WTC11 (cell line): ENCODE measurements at regions not wholly inside any gene's neighbourhood (a gene's known extent, or its start where the extent isn't known, plus 50 kb on each side); places are given as distances from the start of the nearest gene placed in this dataset.

Experiments used
- CTCF ChIP-seq: fragments of 200-600 bp; IDR thresholded peaks from 2 replicates; pipeline ENCODE4 v1.8.0; 2022; ENCODE audit warnings: antibody characterized with exemption
- E2F1 ChIP-seq: sonication (generic); formaldehyde crosslinking; IDR thresholded peaks from 2 replicates; pipeline ENCODE4 v1.8.0; 2022; ENCODE audit warnings: mild to moderate bottlenecking, missing genetic modification reagents
- ESRRA ChIP-seq: sonication (generic); formaldehyde crosslinking; IDR thresholded peaks from 2 replicates; pipeline ENCODE4 v1.8.1; 2022; ENCODE audit warnings: mild to moderate bottlenecking, missing genetic modification reagents, borderline replicate concordance
- MAX ChIP-seq: sonication (generic); formaldehyde crosslinking; IDR thresholded peaks from 2 replicates; pipeline ENCODE4 v1.8.0; 2022; ENCODE audit warnings: mild to moderate bottlenecking, missing genetic modification reagents
- SMAD3 ChIP-seq: sonication (generic); formaldehyde crosslinking; IDR thresholded peaks from 2 replicates; pipeline ENCODE4 v1.8.0; 2022; ENCODE audit warnings: missing genetic modification reagents, mild to moderate bottlenecking, borderline replicate concordance
- SP1 ChIP-seq: sonication (generic); formaldehyde crosslinking; conservative IDR thresholded peaks from 2 replicates; pipeline ENCODE4 v1.8.1; 2022; ENCODE audit warnings: missing genetic modification reagents
- ZBTB43 ChIP-seq: sonication (generic); formaldehyde crosslinking; IDR thresholded peaks from 2 replicates; pipeline ENCODE4 v1.8.1; 2023; ENCODE audit warnings: mild to moderate bottlenecking, missing genetic modification reagents

- TF ChIP-seq MAX (CRISPR knock-in tag) (no peak), E2F1 (CRISPR knock-in tag) (no peak), SP1 (CRISPR knock-in tag) (no peak), SMAD3 (CRISPR knock-in tag) (no peak), CTCF (no peak), ZBTB43 (CRISPR knock-in tag) (no peak), ESRRA (CRISPR knock-in tag) (no peak)
These were observed 142.7 kb upstream of the CDH4 start for GRCh38 chr20:61109221-61109805.
